GM12875 (cell line): ENCODE measurements at regions not wholly inside any gene's neighbourhood (a gene's known extent, or its start where the extent isn't known, plus 50 kb on each side); places are given as distances from the start of the nearest gene placed in this dataset.

ENCODE experiments used
- H3K4me3 ChIP-seq: one replicate; pipeline ENCODE4 v1.5.1; 2011; ENCODE audit warnings: low read depth, low read length, control low read depth
- CTCF ChIP-seq: IDR thresholded peaks from 2 replicates; pipeline ENCODE4 v1.5.1; 2011; ENCODE audit warnings: low read depth, mild to moderate bottlenecking, control low read depth, inconsistent platforms, low read length, moderate library complexity, borderline replicate concordance; ENCODE audit not compliant: insufficient read depth

- TF ChIP-seq CTCF = no peak
- H3K4me3 ChIP-seq = no peak overlapping the region
These were observed 200.0 kb downstream of the MELK start for GRCh38 chr9:36772449-36773403.

- TF ChIP-seq CTCF = no peak
- H3K4me3 ChIP-seq = no peak overlapping the region
These were observed 206.0 kb downstream of the MELK start for GRCh38 chr9:36778682-36779081.

GRCh38 chr9:36779582-36779981, 206.9 kb downstream of the MELK start:
- no peak for TF ChIP-seq CTCF
- H3K4me3 ChIP-seq = no peak overlapping the region

- TF ChIP-seq CTCF = no peak
- no peak overlapping the region for H3K4me3 ChIP-seq
These were observed 207.5 kb downstream of the MELK start for GRCh38 chr9:36780186-36780585.

GRCh38 chr9:36781533-36781932, 208.8 kb downstream of the MELK start:
- TF ChIP-seq CTCF = no peak
- no peak overlapping the region for H3K4me3 ChIP-seq
